ENCODE measurements at regions not wholly inside any gene's neighbourhood (a gene's known extent, or its start where the extent isn't known, plus 50 kb on each side); places are given as distances from the start of the nearest gene placed in this dataset.

GRCh38 chr9:113659740-113660139 lies 196.2 kb downstream of the RGS3 start:
- TF ChIP-seq CTCF (IDR thresholded peaks at IDR 0.05) (no peak), POLR2A (IDR thresholded peaks at IDR 0.05) (no peak), EP300 (IDR thresholded peaks at IDR 0.05) (no peak)
